AG20443 (cell line): ENCODE measurements at regions not wholly inside any gene's neighbourhood (a gene's known extent, or its start where the extent isn't known, plus 50 kb on each side); places are given as distances from the start of the nearest gene placed in this dataset.
"Not testable (repeated sequence)": the region's sequence is repeated elsewhere in the genome, so short reads cannot be mapped to it uniquely, and the experiment has no call there.

ENCODE experiments used
- DNase-seq: peaks from one replicate; pipeline ENCODE4 v3.0.0; 2012; ENCODE audit warnings: low spot score, mixed read lengths

DNA sequence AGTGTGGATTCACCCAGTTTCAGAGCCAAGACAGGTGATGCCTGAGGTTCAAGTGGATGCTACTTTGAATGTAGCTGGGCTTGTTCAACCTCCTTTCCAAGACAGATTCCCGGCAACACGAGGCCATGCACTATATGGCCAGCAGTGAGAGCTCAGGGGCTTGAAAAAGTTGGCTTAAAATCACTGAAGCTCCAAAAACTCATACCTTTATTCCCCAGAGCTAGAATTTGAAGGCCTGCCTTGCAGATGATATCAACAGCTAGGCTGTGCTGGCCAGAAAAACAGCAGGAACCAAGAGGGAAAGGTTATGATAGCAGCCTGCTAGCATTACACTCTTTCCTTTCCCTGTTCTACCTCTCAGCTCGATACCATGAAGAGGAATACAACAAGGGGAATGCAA lies 120.2 kb upstream of the DAB2 start:
- no peak for DNase-seq

DNA sequence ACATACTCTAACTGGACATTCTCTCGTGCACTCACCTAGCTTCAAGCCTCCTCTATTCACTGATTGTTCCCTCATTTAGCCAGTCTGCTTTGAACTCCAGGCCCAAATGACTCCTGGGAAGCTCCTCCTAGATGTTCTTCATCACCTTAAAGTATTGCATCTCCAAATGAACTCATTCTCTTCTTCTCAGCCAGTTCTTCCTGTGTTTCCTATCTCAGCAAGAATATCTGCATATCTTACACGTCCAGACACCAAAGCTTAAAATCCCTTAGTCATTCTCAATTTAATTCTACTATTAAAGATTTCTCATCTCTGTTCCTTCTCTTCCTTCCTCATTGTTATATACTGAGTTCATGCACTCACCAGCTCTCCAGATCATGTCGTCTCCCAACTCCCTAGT lies 118.6 kb upstream of the DAB2 start:
- peak; percentile 49 for DNase-seq

- no peak for DNase-seq
Observed at GRCh38 chr5:39542511-39543285, 117.9 kb upstream of the DAB2 start.

- no peak for DNase-seq
Observed at GRCh38 chr5:39541920-39542319, 117.1 kb upstream of the DAB2 start.

GRCh38 chr5:39539470-39539869 lies 114.7 kb upstream of the DAB2 start:
- no peak for DNase-seq

DNA sequence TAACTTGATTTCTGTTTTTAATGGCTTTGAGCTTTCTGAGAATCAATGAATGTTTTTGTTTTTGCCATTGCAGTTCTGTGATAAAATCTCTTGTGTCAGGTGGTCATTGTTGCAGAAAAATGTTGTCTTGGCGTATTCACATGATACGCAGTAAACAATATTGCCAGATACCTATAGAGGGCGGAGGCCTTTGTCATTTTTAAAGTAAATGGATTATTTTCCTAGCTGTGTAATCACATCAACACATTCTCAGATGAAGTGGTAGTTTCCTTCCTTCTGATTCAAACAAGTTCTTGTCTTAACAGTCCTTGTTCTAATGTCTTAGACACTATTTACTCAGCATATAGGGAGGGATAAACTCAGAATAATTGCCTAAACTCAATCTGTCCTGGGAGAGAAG lies 109.9 kb upstream of the DAB2 start:
- no peak for DNase-seq

GRCh38 chr5:39533749-39534148 lies 109.0 kb upstream of the DAB2 start:
- DNase-seq: no peak

- no peak for DNase-seq
Observed at GRCh38 chr5:39532511-39532910, 107.7 kb upstream of the DAB2 start.

- no peak for DNase-seq
Observed at GRCh38 chr5:39531306-39531705, 106.5 kb upstream of the DAB2 start.

DNA sequence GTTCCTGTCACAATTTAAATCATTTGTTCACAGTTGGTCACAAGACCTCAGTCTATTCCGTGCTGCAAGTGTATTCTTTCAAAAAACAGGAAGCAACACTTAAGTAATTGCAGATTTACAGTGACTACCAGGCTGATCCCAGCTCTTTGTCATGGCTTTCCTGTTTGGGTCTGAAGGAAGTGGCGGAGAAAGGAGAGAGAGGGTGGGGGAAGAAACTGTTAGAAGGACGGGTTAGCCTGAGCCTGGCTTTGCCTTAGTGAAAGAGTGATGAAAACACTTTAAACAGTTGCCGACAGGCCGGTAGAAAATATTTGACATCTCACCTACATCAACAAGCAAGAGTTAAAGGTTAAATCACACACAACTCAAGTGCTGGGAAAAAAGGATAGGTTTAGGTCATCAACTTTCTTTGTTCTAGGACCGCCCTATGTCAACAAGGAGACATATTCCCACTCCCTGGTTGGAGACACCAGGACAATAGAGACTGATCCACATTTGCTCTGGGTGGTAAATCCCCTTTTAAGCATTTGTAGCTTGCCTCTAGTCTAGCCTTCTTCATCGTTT lies 102.2 kb upstream of the DAB2 start:
- no peak for DNase-seq

DNA sequence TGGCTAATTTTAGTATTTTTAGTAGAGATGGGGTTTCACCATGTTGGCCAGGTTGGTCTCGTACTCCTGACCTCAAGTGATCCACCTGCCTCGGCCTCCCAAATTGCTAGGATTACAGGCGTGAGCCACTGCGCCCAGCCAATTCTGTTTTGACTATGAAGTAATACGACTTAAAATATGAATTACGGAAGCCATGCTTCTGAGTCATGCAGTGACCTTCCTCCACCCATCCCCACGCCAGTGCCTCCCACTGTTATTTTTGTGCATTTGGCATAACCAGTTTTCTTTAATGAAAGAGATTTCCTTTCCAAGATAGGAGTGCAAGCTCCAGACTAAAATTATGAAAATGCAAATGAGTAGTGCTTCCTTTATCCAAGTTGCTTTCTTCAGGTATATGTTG lies 101.0 kb upstream of the DAB2 start:
- DNase-seq: not testable (repeated sequence)

DNA sequence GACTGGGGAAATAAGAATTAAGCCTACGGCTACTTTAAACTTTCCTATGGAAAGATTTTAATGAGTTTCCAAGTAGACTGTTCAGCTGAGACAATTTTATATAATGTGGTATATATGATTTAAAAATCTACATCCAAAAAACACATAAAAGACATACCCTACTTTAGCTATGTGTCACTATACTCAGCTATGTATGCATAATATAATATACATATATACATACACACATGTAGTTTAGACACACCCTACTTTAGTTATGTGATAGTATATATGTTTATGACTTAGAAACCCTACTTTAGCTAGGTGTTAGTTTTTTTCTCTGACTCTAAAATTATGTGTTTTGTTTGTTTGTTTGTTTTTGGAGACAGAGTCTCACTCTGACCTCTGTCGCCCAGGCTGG lies 100.5 kb upstream of the DAB2 start:
- no peak for DNase-seq

GRCh38 chr5:39523821-39524220 lies 99.0 kb upstream of the DAB2 start:
- peak; percentile 47 for DNase-seq

DNA sequence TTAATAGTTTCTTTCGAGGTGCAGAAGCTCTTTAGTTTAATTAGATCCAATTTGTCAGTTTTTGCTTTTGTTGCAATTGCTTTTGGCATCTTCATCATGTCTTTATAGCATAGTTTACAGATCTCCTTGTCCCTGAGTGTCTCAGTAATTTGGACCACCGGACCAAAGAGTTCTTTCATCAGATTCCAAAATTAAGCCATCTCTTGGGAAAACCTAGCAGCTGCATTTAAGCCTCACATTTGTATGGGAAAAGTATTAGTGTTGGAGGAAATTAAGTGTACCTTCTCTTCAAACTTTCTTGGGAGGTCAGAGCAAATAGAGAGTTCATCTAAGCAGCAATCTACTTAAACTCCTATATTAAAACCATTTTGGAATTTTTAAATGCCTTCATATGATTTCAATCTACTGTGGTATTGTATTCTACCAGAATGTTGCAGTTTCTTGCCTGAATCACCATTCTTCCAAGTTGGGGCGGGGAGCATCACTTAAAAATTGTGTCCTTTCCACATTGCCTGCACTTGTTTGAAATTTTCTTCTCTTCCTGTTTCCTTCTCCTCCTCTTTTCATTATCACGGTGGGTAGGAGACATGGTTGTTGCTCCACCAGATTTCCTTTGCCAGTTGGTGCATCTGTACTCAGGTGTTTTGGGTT lies 97.3 kb upstream of the DAB2 start:
- no peak for DNase-seq

DNA sequence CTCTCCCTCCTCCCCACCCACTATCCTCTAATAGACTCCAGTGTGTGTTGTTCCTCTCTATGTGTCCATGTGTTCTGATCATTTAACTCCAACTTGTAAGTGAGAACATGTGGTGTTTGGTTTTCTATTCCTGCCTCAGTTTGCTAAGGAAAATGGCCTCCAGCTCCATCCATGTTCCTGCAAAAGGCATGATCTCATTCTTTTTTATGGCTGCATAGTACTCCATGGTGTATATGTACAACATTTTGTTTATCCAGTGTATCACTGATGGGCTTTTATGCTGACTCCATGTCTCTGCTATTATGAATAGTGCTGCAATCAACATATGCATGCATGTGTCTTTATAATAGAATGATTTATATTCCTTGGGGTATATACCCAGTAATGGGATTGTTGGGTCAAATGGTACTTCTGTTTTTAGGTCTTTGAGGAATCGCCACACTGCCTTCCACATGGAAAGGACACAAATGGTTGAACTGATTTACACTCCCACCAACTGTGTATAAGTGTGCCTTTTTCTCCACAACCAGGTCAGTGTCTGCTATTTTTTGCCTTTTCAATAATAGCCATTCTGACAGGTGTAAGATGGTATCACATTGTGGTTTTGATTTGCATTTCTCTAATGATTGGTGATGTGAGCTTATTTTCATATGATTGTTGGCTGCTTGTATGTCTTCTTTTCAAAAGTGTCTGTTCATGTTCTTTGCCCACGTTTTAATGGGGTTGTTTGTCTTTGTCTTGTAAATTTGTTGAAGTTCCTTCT lies 96.5 kb upstream of the DAB2 start:
- no peak for DNase-seq

GRCh38 chr5:39520232-39520572 lies 95.4 kb upstream of the DAB2 start:
- peak; percentile 43 for DNase-seq

GRCh38 chr5:39519566-39520231 lies 94.9 kb upstream of the DAB2 start:
- DNase-seq: peak; percentile 27

DNA sequence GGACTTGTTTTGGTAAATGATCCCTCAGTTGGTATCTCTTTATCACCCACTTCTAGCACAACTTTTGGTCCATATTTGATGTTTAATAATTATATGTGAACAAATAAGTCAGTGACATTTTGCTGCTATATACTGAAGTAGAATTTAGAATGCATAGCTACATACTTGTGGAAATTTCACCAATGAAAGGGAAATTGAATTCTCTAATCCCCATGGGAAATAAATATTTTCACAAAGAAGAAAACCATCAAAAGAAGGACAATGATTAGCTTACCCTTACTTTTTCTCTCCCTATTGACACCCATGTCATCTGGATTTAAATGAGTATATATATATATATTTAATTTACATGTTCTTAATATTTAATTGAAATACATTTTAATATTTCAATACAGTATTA lies 94.3 kb upstream of the DAB2 start:
- no peak for DNase-seq

DNA sequence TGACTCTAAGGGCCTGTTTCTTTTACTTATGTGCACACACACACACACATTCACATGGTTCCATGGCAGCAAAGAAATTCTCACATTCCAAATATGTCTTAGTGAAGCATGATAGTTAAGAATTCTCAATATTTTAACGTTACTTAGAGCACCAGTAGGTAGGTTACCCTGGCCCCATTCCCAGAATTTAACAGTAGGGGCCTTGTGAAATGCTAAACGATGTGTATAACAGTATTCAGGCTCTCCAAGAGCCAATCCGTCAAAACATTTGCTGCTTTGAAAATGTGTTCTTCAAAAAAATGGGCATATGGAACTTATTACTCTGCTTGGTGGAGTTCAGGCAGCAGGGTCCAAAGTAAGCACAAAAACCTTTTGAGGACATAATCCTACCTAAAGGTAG lies 93.7 kb upstream of the DAB2 start:
- peak; percentile 45 for DNase-seq

- peak; percentile 76 for DNase-seq
Observed at GRCh38 chr5:39517800-39518199, 93.0 kb upstream of the DAB2 start.

- DNase-seq: no peak
Observed at GRCh38 chr5:39515881-39516280, 91.1 kb upstream of the DAB2 start.

DNA sequence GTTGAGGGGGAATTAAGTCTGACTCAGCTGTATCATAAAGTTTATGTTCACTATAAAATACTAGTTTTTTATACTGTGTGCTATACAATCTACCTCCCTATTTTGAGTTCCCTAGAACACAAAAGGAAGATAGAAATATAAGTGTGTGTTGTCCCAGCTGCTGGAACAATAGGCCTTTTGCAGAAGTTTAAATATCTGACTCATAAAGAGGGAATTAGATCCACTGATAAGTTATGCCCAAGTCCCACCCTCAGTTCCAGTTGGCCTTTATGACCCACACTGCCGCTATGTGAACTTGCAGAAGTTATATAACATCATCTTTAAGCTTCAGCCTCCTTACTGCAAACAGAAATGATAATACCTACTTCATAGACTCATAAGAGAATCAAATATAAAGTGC lies 88.5 kb upstream of the DAB2 start:
- no peak for DNase-seq
